ENCODE measurements at regions not wholly inside any gene's neighbourhood (a gene's known extent, or its start where the extent isn't known, plus 50 kb on each side); places are given as distances from the start of the nearest gene placed in this dataset.

DNA sequence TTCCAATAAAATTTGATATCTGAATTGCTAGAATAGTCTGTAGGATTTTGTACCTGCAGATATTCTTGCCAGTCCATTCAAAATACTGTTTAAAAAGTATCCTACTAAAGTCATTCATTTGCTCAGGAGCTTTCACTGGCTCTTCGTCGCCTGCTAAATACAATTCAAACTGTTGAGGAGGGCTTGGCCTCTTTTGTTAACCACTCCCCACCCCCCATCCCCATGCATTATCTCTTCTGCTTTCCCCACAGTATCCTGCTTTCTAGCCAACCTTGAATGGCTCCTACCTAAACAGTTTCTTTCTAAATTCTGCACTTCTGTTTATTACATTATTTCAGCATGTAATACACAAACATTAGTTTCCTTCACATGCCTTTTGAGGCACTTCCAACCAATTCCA is 230.8 kb downstream of the CPE start:
- Histone ChIP-seq H3K14ac (ENCODE audit: insufficient read depth, low read length) (no peak overlapping the region), H4K8ac (replicated peaks; ENCODE audit: insufficient read length, low read depth, low read length) (no peak overlapping the region), H4K91ac (ENCODE audit: insufficient read length, low read depth, low read length) (no peak overlapping the region), H3K23ac (ENCODE audit: insufficient read length, low read depth, low read length) (no peak overlapping the region), H3K9ac (ENCODE audit: extremely low read depth, insufficient read length, low read length) (no peak overlapping the region), H2BK5ac (ENCODE audit: insufficient read length, low read length) (no peak overlapping the region), H3T11ph (ENCODE audit: low read length) (no peak overlapping the region), H2AK5ac (ENCODE audit: insufficient read length, low read length) (no peak overlapping the region), H4K20me1 (ENCODE audit: control insufficient read depth, insufficient read depth, insufficient read length) (no peaks in the 10 kb centered on the region), H3K79me2 (ENCODE audit: insufficient read depth, low read length) (no peaks in the 10 kb centered on the region), H3K18ac (ENCODE audit: insufficient read length, low read depth, low read length) (no peak overlapping the region), H3K9me3 (ENCODE audit: control insufficient read depth, low read depth, low read length) (no peaks in the 10 kb centered on the region), H2BK20ac (ENCODE audit: low read depth, low read length, poor library complexity, severe bottlenecking) (no peak overlapping the region), H2AFZ (ENCODE audit: low read length) (no peak overlapping the region), H3K27me3 (ENCODE audit: insufficient read depth, low read length) (no peaks in the 10 kb centered on the region; the same call in 1 of the 2 replicates), H3K79me1 (ENCODE audit: insufficient read depth, low read depth, low read length, poor library complexity, severe bottlenecking) (no peaks in the 10 kb centered on the region), H2BK15ac (ENCODE audit: low read depth, low read length) (no peak overlapping the region), H2BK120ac (ENCODE audit: low read depth, low read length, poor library complexity, severe bottlenecking) (no peak overlapping the region), H3K23me2 (ENCODE audit: insufficient read length, low read depth, low read length, poor library complexity, severe bottlenecking) (no peaks in the 10 kb centered on the region), H3K56ac (ENCODE audit: insufficient read length, low read depth, low read length) (no peak overlapping the region), H2BK12ac (ENCODE audit: insufficient read length, low read depth, low read length) (no peak overlapping the region), H3K4me1 (ENCODE audit: insufficient read depth, low read length) (peaks cover 3% of the 10 kb centered on the region; the same call in 1 of the 2 replicates), H4K5ac (ENCODE audit: insufficient read length, low read depth, low read length) (no peak overlapping the region), H3K4me2 (ENCODE audit: insufficient read depth, insufficient read length, low read length) (no peak overlapping the region), H3K27ac (ENCODE audit: insufficient read length, low read depth, low read length) (no peak overlapping the region), H3K4ac (ENCODE audit: low read depth, low read length) (no peak overlapping the region)
- H3K9me3 Mint-ChIP-seq, result no peaks in the 10 kb centered on the region; a peak in 1 of 5 replicates
- no peak overlapping the region for H3K4me3 Mint-ChIP-seq
- TF ChIP-seq, protein P1, sequence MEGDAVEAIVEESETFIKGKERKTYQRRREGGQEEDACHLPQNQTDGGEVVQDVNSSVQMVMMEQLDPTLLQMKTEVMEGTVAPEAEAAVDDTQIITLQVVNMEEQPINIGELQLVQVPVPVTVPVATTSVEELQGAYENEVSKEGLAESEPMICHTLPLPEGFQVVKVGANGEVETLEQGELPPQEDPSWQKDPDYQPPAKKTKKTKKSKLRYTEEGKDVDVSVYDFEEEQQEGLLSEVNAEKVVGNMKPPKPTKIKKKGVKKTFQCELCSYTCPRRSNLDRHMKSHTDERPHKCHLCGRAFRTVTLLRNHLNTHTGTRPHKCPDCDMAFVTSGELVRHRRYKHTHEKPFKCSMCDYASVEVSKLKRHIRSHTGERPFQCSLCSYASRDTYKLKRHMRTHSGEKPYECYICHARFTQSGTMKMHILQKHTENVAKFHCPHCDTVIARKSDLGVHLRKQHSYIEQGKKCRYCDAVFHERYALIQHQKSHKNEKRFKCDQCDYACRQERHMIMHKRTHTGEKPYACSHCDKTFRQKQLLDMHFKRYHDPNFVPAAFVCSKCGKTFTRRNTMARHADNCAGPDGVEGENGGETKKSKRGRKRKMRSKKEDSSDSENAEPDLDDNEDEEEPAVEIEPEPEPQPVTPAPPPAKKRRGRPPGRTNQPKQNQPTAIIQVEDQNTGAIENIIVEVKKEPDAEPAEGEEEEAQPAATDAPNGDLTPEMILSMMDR (conservative IDR thresholded peaks at IDR 0.05), result no peak
- WGBS (ENCODE audit: extremely low coverage, insufficient read length, low lambda C conversion rate), result no CpG with 5 or more reads among the region's 2 CpGs
- no peak for DNase-seq
- no peaks in the 10 kb centered on the region for H3K27me3 Mint-ChIP-seq (ENCODE audit: low read depth)
- peaks cover 35 to 37% of the 10 kb centered on the region in 2 experiments for H3K4me1 Mint-ChIP-seq
- no peaks in the 10 kb centered on the region for H3K36me3 Mint-ChIP-seq (ENCODE audit: insufficient read depth in 1 of 3, low read depth in 3 of 3)
- H3K27ac Mint-ChIP-seq, result no peak overlapping the region

All from H9 (cell line).